BLaER1 (cell line): ENCODE measurements at regions not wholly inside any gene's neighbourhood (a gene's known extent, or its start where the extent isn't known, plus 50 kb on each side); places are given as distances from the start of the nearest gene placed in this dataset.

Source experiments
- H3K27ac ChIP-seq: shearing (Covaris generic); formaldehyde crosslinking; 2 replicates; pipeline ENCODE4 v1.8.1; 2022
- H3K27me3 ChIP-seq: shearing (Covaris generic); formaldehyde crosslinking; 2 replicates; pipeline ENCODE4 v1.8.1; 2022
- H3K36me3 ChIP-seq: shearing (Covaris generic); formaldehyde crosslinking; 2 replicates; pipeline ENCODE4 v1.8.1; 2022
- H3K4me1 ChIP-seq: shearing (Covaris generic); formaldehyde crosslinking; 2 replicates; pipeline ENCODE4 v1.8.1; 2022
- H3K4me2 ChIP-seq: shearing (Covaris generic); formaldehyde crosslinking; 2 replicates; pipeline ENCODE4 v1.8.1; 2022
- H3K4me3 ChIP-seq: shearing (Covaris generic); formaldehyde crosslinking; 2 replicates; pipeline ENCODE4 v1.8.1; 2022
- H3K9ac ChIP-seq: shearing (Covaris generic); formaldehyde crosslinking; 2 replicates; pipeline ENCODE4 v1.8.1; 2022
- H3K9me3 ChIP-seq: shearing (Covaris generic); formaldehyde crosslinking; 2 replicates; pipeline ENCODE4 v1.8.1; 2022
- H4K20me1 ChIP-seq: shearing (Covaris generic); formaldehyde crosslinking; 2 replicates; pipeline ENCODE4 v1.8.1; 2022
- Cebpa-rat ChIP-seq: shearing (Covaris generic); IDR thresholded peaks from 2 replicates; pipeline ENCODE4 v1.8.1; 2022

GRCh38 chr3:135812057-135812456 lies 153.5 kb upstream of the PPP2R3A start:
- Histone ChIP-seq H3K4me3 (no peak overlapping the region), H3K27ac (no peak overlapping the region), H3K36me3 (no peaks in the 10 kb centered on the region), H3K4me2 (no peak overlapping the region), H3K27me3 (no peaks in the 10 kb centered on the region), H3K4me1 (no peaks in the 10 kb centered on the region), H3K9ac (no peak overlapping the region), H3K9me3 (no peaks in the 10 kb centered on the region), H4K20me1 (no peaks in the 10 kb centered on the region)
- TF ChIP-seq Cebpa-rat = no peak

DNA sequence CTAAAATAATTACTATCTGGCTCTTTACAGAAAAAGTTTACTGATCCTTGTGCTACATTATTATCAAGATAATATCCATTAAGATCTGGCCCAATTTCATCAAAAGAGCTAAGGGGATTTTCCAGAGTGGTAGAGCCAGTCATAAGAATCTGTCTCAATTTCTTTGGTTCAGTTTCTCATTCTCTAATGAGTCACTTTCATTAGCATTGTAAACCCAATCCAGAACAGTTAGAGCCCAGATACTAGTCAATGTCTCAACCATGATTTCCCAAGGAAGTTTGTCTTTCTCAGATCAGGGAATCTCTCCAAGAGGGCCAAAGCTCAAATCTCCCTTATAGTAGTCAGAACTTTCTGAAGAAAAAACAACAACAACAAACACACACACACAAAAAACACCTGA lies 131.1 kb upstream of the PPP2R3A start:
- H3K27ac ChIP-seq = no peak overlapping the region
- H4K20me1 ChIP-seq = no peaks in the 10 kb centered on the region
- TF ChIP-seq Cebpa-rat = no peak
- no peaks in the 10 kb centered on the region for H3K9me3 ChIP-seq
- no peaks in the 10 kb centered on the region for H3K36me3 ChIP-seq
- no peak overlapping the region for H3K9ac ChIP-seq
- no peaks in the 10 kb centered on the region for H3K4me1 ChIP-seq
- H3K4me3 ChIP-seq = no peak overlapping the region
- H3K4me2 ChIP-seq = no peak overlapping the region
- no peaks in the 10 kb centered on the region for H3K27me3 ChIP-seq

DNA sequence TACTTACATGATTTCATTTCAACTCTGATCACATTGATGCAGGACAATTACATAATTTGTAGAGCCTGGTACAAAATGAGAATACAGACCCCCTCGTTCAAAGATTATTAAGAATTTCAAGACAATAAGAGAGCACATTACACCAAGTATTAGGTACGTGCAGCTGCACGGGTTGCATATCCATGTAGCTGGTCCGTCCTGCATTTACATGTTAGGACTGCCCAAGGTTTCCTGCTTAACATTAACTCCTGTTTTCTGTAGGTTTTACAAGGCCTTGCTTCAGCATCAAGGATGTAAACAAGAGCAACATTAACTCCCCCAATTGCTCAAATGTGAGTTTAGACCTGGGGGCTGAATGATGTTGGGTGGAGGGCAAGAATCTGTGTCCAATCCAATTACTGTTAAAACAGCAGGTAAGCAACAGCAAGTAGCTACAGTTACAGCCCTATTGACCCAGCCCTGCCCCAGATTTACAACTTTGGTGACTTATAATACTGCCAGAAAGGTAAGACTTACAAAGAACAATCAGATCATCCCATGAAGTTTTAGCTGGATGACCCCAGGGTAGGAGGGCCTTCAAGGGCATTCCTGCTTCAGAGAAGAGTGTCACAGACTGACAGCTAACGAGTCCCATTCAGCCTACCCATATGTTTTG lies 127.4 kb upstream of the PPP2R3A start:
- no peaks in the 10 kb centered on the region for H3K9me3 ChIP-seq
- no peaks in the 10 kb centered on the region for H3K27me3 ChIP-seq
- no peak overlapping the region for H3K4me3 ChIP-seq
- H3K36me3 ChIP-seq = no peaks in the 10 kb centered on the region
- no peaks in the 10 kb centered on the region for H3K4me1 ChIP-seq
- no peak overlapping the region for H3K4me2 ChIP-seq
- no peak for TF ChIP-seq Cebpa-rat
- no peaks in the 10 kb centered on the region for H4K20me1 ChIP-seq
- H3K9ac ChIP-seq = no peak overlapping the region
- no peak overlapping the region for H3K27ac ChIP-seq

- Histone ChIP-seq H3K9ac (no peak overlapping the region), H3K27ac (no peak overlapping the region), H3K4me1 (no peaks in the 10 kb centered on the region), H3K27me3 (no peaks in the 10 kb centered on the region), H3K4me3 (no peak overlapping the region), H3K9me3 (no peaks in the 10 kb centered on the region), H3K4me2 (no peak overlapping the region), H3K36me3 (no peaks in the 10 kb centered on the region), H4K20me1 (no peaks in the 10 kb centered on the region)
- no peak for TF ChIP-seq Cebpa-rat
These were observed 125.1 kb upstream of the PPP2R3A start for GRCh38 chr3:135840436-135840835.

DNA sequence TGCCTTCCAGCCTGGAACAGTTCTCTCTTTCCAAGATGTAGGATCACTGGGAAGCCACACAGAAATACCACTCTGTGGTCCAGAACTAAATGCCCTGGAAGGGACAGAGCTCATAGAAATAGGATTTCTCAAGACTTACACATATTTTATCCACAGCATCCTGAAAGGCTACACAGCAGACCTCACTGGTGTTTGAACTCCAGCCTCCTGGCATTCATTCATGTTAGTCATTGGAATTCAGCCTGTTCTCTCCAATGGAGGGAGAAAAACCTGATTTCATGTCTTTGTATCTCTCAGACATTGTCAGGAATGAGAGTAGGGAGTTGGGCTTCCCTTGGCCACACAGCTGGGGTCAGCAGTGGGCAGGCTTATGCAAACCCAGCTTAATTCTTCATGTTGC lies 121.1 kb upstream of the PPP2R3A start:
- Histone ChIP-seq H3K4me3 (no peak overlapping the region), H4K20me1 (no peaks in the 10 kb centered on the region), H3K9ac (no peak overlapping the region), H3K9me3 (no peaks in the 10 kb centered on the region), H3K27ac (no peak overlapping the region), H3K4me1 (no peaks in the 10 kb centered on the region), H3K27me3 (no peaks in the 10 kb centered on the region), H3K4me2 (no peak overlapping the region), H3K36me3 (no peaks in the 10 kb centered on the region)
- no peak for TF ChIP-seq Cebpa-rat

GRCh38 chr3:135848051-135848450 lies 117.5 kb upstream of the PPP2R3A start:
- H3K9ac ChIP-seq = no peak overlapping the region
- H3K4me2 ChIP-seq = no peak overlapping the region
- no peaks in the 10 kb centered on the region for H3K27me3 ChIP-seq
- no peak overlapping the region for H3K27ac ChIP-seq
- no peaks in the 10 kb centered on the region for H4K20me1 ChIP-seq
- no peak for TF ChIP-seq Cebpa-rat
- H3K9me3 ChIP-seq = no peaks in the 10 kb centered on the region
- no peaks in the 10 kb centered on the region for H3K36me3 ChIP-seq
- no peak overlapping the region for H3K4me3 ChIP-seq
- no peaks in the 10 kb centered on the region for H3K4me1 ChIP-seq

GRCh38 chr3:135849827-135850226 lies 115.7 kb upstream of the PPP2R3A start:
- Histone ChIP-seq H3K9ac (no peak overlapping the region), H3K9me3 (no peaks in the 10 kb centered on the region), H3K27ac (no peak overlapping the region), H3K4me2 (no peak overlapping the region), H3K36me3 (no peaks in the 10 kb centered on the region), H3K27me3 (no peaks in the 10 kb centered on the region), H3K4me3 (no peak overlapping the region), H3K4me1 (no peaks in the 10 kb centered on the region), H4K20me1 (no peaks in the 10 kb centered on the region)
- TF ChIP-seq Cebpa-rat = no peak

DNA sequence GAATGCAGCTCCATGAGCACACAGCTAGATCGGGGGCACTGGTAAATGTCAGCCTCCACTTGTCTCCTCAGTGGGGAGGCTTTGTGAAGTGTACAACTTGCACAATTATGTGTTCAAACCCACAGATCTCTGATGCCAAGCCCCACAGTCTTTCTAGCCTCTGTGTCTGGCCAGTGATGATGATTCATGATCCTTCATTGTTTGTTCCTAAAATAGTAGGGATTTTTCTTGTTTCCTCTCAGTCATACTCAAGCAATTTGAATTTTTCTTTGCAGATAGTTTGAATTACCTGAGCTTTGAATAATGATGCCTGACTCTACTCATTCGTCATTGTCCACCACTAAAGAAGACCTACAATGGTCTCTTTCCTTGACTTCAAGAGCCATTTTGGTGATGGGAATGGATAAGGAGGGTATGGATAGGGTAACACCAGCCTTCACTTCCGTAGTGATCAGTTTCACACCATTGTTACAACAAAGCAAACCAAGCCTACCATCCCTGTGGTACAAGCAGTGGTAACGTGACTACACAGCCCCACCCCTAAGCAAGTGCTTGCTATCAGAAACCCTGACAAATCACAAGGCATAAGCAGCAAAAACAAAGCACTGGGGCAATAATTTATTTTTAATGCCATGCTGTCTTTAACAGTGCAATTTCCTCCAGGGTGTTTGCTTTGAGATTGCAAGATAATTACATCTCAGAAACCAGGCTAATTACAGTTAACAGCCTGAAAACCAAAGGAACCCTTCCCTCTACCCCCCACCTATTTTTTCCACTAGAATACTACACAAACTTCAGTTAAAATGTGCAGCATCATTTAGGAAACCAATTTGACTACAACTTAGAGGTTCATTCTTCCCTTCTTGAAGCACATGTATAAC lies 114.1 kb upstream of the PPP2R3A start:
- no peaks in the 10 kb centered on the region for H3K36me3 ChIP-seq
- no peak overlapping the region for H3K27ac ChIP-seq
- no peaks in the 10 kb centered on the region for H3K4me1 ChIP-seq
- no peaks in the 10 kb centered on the region for H3K27me3 ChIP-seq
- no peaks in the 10 kb centered on the region for H3K9me3 ChIP-seq
- no peak for TF ChIP-seq Cebpa-rat
- H3K4me2 ChIP-seq = no peak overlapping the region
- no peaks in the 10 kb centered on the region for H4K20me1 ChIP-seq
- no peak overlapping the region for H3K9ac ChIP-seq
- no peak overlapping the region for H3K4me3 ChIP-seq

GRCh38 chr3:135853981-135854380 lies 111.5 kb upstream of the PPP2R3A start:
- no peaks in the 10 kb centered on the region for H3K36me3 ChIP-seq
- no peaks in the 10 kb centered on the region for H3K4me1 ChIP-seq
- no peak overlapping the region for H3K27ac ChIP-seq
- H3K27me3 ChIP-seq = no peaks in the 10 kb centered on the region
- no peaks in the 10 kb centered on the region for H3K9me3 ChIP-seq
- H4K20me1 ChIP-seq = no peaks in the 10 kb centered on the region
- no peak for TF ChIP-seq Cebpa-rat
- H3K9ac ChIP-seq = no peak overlapping the region
- H3K4me3 ChIP-seq = no peak overlapping the region
- H3K4me2 ChIP-seq = no peak overlapping the region

DNA sequence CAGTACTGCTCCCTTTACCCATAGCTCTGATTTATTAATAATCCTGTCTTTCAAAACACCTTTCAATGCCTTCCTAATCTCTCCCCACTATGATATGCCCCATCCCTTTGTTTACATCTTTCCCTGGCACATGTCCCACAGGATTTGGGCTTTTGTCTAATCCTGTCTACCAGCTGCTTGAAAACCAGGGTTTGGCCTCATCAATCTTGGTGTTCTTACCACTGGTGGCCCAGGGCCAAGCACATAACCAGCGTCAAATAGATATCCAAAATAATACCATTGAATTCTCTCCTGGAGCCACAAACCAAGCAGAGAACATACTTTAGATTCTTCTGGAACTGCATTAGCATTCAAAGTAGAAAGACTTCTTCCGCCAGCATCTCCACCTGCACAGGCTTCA lies 104.8 kb upstream of the PPP2R3A start:
- no peaks in the 10 kb centered on the region for H4K20me1 ChIP-seq
- H3K9me3 ChIP-seq = no peaks in the 10 kb centered on the region
- no peaks in the 10 kb centered on the region for H3K4me1 ChIP-seq
- no peak overlapping the region for H3K4me2 ChIP-seq
- H3K36me3 ChIP-seq = no peaks in the 10 kb centered on the region
- no peak overlapping the region for H3K9ac ChIP-seq
- H3K4me3 ChIP-seq = no peak overlapping the region
- H3K27ac ChIP-seq = no peak overlapping the region
- TF ChIP-seq Cebpa-rat = no peak
- no peaks in the 10 kb centered on the region for H3K27me3 ChIP-seq
